ENCODE measurements at regions not wholly inside any gene's neighbourhood (a gene's known extent, or its start where the extent isn't known, plus 50 kb on each side); places are given as distances from the start of the nearest gene placed in this dataset.

- DNase-seq = no peak
- H3K9me3 Mint-ChIP-seq = peaks cover 2% of the 10 kb centered on the region
- H3K27me3 Mint-ChIP-seq = no peaks in the 10 kb centered on the region
- H3K4me1 Mint-ChIP-seq (ENCODE audit: low read depth) = no peaks in the 10 kb centered on the region
- no peak overlapping the region for H3K27ac Mint-ChIP-seq
- no peak overlapping the region for H3K4me3 Mint-ChIP-seq
- no peaks in the 10 kb centered on the region for H3K36me3 Mint-ChIP-seq (ENCODE audit: low read depth)
Measured at GRCh38 chr3:147794596-147794995, 385.4 kb downstream of the ZIC1 start.

GRCh38 chr3:147795418-147795817 is 386.3 kb downstream of the ZIC1 start:
- Mint-ChIP-seq H3K4me1 (ENCODE audit: low read depth) (no peaks in the 10 kb centered on the region), H3K27ac (no peak overlapping the region), H3K4me3 (no peak overlapping the region), H3K27me3 (no peaks in the 10 kb centered on the region), H3K9me3 (peaks cover 2% of the 10 kb centered on the region), H3K36me3 (ENCODE audit: low read depth) (no peaks in the 10 kb centered on the region)
- DNase-seq = no peak

GRCh38 chr3:147797095-147797494 is 387.9 kb downstream of the ZIC1 start:
- no peaks in the 10 kb centered on the region for H3K27me3 Mint-ChIP-seq
- no peak overlapping the region for H3K4me3 Mint-ChIP-seq
- H3K36me3 Mint-ChIP-seq (ENCODE audit: low read depth) = no peaks in the 10 kb centered on the region
- DNase-seq = no peak
- peaks cover 2% of the 10 kb centered on the region for H3K9me3 Mint-ChIP-seq
- no peaks in the 10 kb centered on the region for H3K4me1 Mint-ChIP-seq (ENCODE audit: low read depth)
- no peak overlapping the region for H3K27ac Mint-ChIP-seq

GRCh38 chr3:147799601-147800000 is 390.4 kb downstream of the ZIC1 start:
- no peak overlapping the region for H3K4me3 Mint-ChIP-seq
- no peak for DNase-seq
- no peaks in the 10 kb centered on the region for H3K27me3 Mint-ChIP-seq

GRCh38 chr3:147807776-147808175 is 398.6 kb downstream of the ZIC1 start:
- DNase-seq = no peak
- Mint-ChIP-seq H3K36me3 (ENCODE audit: low read depth) (no peaks in the 10 kb centered on the region), H3K27ac (no peak overlapping the region), H3K4me1 (ENCODE audit: low read depth) (no peaks in the 10 kb centered on the region), H3K9me3 (peaks cover 19% of the 10 kb centered on the region), H3K27me3 (no peaks in the 10 kb centered on the region), H3K4me3 (no peak overlapping the region)

More at GRCh38 chr3:147799601-147800000, 390.4 kb downstream of the ZIC1 start:
- H3K36me3 Mint-ChIP-seq (ENCODE audit: low read depth) = no peaks in the 10 kb centered on the region
- no peak overlapping the region for H3K27ac Mint-ChIP-seq
- H3K9me3 Mint-ChIP-seq = no peaks in the 10 kb centered on the region
- H3K4me1 Mint-ChIP-seq (ENCODE audit: low read depth) = no peaks in the 10 kb centered on the region

GRCh38 chr3:147809206-147809605 is 400.0 kb downstream of the ZIC1 start:
- Mint-ChIP-seq H3K27ac (no peak overlapping the region), H3K4me3 (no peak overlapping the region), H3K9me3 (peaks cover 23% of the 10 kb centered on the region), H3K27me3 (no peaks in the 10 kb centered on the region), H3K4me1 (ENCODE audit: low read depth) (no peaks in the 10 kb centered on the region), H3K36me3 (ENCODE audit: low read depth) (no peaks in the 10 kb centered on the region)
- DNase-seq = no peak

DNA sequence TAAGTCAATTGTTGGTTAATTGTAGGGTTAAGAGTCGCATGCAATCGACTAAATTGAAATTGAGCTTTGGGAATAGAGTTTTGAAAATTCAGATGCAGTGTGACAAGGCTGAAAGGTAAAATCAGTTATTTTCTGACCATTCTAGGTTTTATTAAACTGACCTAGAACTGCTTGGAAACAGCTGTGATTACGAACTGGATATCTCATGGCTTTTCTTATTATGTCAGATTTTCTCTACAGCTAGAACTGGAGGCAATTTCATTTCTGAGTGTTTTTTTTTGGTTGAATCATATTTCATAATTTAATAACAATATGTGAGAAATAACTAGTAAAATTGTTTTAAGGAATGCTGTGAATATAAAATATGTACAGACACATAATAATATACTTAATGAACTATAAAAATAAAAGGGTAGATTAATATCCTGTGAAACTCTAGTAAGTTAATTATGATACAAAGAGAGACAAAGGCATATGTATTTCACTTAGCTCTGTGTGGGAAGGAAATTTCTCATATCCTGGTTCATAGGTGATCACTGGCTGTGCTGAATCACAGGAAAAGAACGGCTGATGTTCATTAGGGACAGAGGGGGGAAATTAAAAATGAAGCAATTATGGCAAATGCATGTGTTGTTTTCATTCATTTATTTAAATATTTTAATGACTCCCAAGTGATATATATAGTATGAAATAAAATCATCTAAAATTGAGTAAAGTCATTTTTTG is 403.2 kb downstream of the ZIC1 start:
- H3K4me1 Mint-ChIP-seq (ENCODE audit: low read depth) = no peaks in the 10 kb centered on the region
- no peak overlapping the region for H3K4me3 Mint-ChIP-seq
- no peak for DNase-seq
- H3K27ac Mint-ChIP-seq = no peak overlapping the region
- no peaks in the 10 kb centered on the region for H3K36me3 Mint-ChIP-seq (ENCODE audit: low read depth)
- H3K27me3 Mint-ChIP-seq = no peaks in the 10 kb centered on the region
- peaks cover 15% of the 10 kb centered on the region for H3K9me3 Mint-ChIP-seq

GRCh38 chr3:147813256-147813655 is 404.1 kb downstream of the ZIC1 start:
- Mint-ChIP-seq H3K9me3 (peaks cover 15% of the 10 kb centered on the region), H3K27ac (no peak overlapping the region), H3K36me3 (ENCODE audit: low read depth) (no peaks in the 10 kb centered on the region), H3K4me1 (ENCODE audit: low read depth) (no peaks in the 10 kb centered on the region), H3K4me3 (no peak overlapping the region), H3K27me3 (no peaks in the 10 kb centered on the region)
- DNase-seq = no peak

DNA sequence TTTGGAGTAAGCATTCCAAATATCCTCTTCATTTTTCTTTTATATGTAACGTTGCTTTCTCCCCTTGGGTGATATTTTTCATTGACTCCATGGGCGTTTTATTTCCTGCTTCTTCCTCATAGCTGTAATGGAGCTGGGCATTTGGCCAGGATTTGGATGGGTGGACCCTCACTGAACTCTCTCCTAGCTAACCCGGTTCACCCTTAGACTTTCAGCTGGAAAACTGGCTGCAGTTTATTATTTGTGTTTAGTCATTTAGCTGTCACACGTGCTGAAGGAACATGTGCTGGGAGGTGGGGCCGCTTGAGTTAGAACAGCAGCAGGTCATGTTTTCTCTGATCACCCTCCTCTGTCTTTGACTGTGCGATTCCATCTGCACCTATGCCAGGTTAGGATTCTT is 407.6 kb downstream of the ZIC1 start:
- Mint-ChIP-seq H3K9me3 (peaks cover 4% of the 10 kb centered on the region), H3K4me3 (no peak overlapping the region), H3K27me3 (no peaks in the 10 kb centered on the region), H3K27ac (no peak overlapping the region), H3K36me3 (ENCODE audit: low read depth) (no peaks in the 10 kb centered on the region), H3K4me1 (ENCODE audit: low read depth) (no peaks in the 10 kb centered on the region)
- no peak for DNase-seq

DNA sequence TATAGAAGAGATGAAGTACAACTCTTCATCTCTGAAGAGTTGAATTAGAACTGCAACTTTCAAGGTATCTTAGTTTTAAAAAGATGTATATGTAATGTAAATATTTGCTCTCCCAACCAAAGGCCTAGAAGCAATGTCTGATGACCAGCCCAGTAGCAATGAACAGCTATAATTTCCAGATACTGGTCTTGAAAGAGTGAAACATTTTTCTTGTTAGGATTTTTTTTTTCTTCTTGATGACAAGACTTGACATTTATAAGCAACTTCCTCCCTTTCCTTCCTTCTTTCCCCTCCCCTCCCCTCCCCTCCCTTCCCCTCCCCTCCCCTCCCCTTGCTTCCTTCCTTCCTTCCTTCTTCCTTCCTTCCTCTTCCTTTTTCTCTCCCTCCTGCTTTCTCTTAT is 423.4 kb downstream of the ZIC1 start:
- H3K36me3 Mint-ChIP-seq (ENCODE audit: low read depth) = no peaks in the 10 kb centered on the region
- no peaks in the 10 kb centered on the region for H3K4me1 Mint-ChIP-seq (ENCODE audit: low read depth)
- H3K27ac Mint-ChIP-seq = no peak overlapping the region
- H3K9me3 Mint-ChIP-seq = peaks cover 7% of the 10 kb centered on the region
- DNase-seq = no peak
- no peaks in the 10 kb centered on the region for H3K27me3 Mint-ChIP-seq
- no peak overlapping the region for H3K4me3 Mint-ChIP-seq

DNA sequence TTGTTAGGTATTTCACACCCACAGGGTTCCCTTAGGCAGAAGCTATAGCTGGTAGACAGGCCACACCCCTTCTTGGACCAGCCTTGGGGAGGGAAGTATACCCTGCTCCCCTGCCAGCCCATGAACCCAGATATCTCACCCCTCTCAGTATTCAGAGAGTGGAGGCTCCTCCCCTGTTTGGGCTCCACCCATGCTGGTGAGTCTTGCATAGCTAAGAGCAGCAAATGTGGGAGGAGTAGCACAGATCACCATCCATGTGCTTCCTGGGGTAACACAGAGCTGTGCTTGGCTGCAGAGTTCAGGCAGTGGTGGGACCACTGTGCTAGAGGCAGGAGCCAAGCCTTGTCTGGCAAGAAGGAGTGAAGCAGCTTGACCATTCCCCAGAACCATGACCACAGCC is 427.2 kb downstream of the ZIC1 start:
- no peak overlapping the region for H3K27ac Mint-ChIP-seq
- no peak overlapping the region for H3K4me3 Mint-ChIP-seq
- H3K36me3 Mint-ChIP-seq (ENCODE audit: low read depth) = no peaks in the 10 kb centered on the region
- no peaks in the 10 kb centered on the region for H3K4me1 Mint-ChIP-seq (ENCODE audit: low read depth)
- no peaks in the 10 kb centered on the region for H3K27me3 Mint-ChIP-seq
- no peak for DNase-seq
- H3K9me3 Mint-ChIP-seq = peaks cover 7% of the 10 kb centered on the region

GRCh38 chr3:147838652-147839051 is 429.5 kb downstream of the ZIC1 start:
- no peak for DNase-seq
- H3K4me3 Mint-ChIP-seq = no peak overlapping the region
- no peak overlapping the region for H3K27ac Mint-ChIP-seq
- no peaks in the 10 kb centered on the region for H3K4me1 Mint-ChIP-seq (ENCODE audit: low read depth)
- H3K9me3 Mint-ChIP-seq = peaks cover 5% of the 10 kb centered on the region
- H3K36me3 Mint-ChIP-seq (ENCODE audit: low read depth) = no peaks in the 10 kb centered on the region
- H3K27me3 Mint-ChIP-seq = no peaks in the 10 kb centered on the region

GRCh38 chr3:147843331-147843730 is 434.2 kb downstream of the ZIC1 start:
- Mint-ChIP-seq H3K4me1 (ENCODE audit: low read depth) (no peaks in the 10 kb centered on the region), H3K9me3 (peaks cover 2% of the 10 kb centered on the region), H3K36me3 (ENCODE audit: low read depth) (no peaks in the 10 kb centered on the region), H3K27me3 (no peaks in the 10 kb centered on the region), H3K27ac (no peak overlapping the region), H3K4me3 (no peak overlapping the region)
- DNase-seq = no peak

DNA sequence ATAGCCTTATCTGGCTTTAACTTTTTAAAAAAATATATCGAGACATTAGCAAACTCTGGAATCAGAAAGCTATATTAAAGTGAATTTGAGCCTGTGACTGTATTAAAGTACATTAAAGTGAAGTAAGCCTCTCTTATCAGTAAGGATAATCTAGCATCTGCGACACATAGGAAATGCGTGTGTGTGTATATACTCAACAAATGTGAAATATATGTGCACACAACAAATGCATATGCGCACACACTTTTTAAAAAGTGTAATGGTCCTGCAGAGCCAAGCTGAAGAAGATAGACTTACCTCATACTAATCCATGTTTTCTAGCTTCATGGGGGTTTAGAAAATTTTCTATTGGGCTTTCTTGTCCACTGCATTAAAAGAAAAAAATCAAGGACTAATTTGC is 437.1 kb downstream of the ZIC1 start:
- no peaks in the 10 kb centered on the region for H3K27me3 Mint-ChIP-seq
- H3K36me3 Mint-ChIP-seq (ENCODE audit: low read depth) = no peaks in the 10 kb centered on the region
- no peak overlapping the region for H3K27ac Mint-ChIP-seq
- no peaks in the 10 kb centered on the region for H3K4me1 Mint-ChIP-seq (ENCODE audit: low read depth)
- no peak for DNase-seq
- H3K4me3 Mint-ChIP-seq = no peak overlapping the region
- peaks cover 2% of the 10 kb centered on the region for H3K9me3 Mint-ChIP-seq

DNA sequence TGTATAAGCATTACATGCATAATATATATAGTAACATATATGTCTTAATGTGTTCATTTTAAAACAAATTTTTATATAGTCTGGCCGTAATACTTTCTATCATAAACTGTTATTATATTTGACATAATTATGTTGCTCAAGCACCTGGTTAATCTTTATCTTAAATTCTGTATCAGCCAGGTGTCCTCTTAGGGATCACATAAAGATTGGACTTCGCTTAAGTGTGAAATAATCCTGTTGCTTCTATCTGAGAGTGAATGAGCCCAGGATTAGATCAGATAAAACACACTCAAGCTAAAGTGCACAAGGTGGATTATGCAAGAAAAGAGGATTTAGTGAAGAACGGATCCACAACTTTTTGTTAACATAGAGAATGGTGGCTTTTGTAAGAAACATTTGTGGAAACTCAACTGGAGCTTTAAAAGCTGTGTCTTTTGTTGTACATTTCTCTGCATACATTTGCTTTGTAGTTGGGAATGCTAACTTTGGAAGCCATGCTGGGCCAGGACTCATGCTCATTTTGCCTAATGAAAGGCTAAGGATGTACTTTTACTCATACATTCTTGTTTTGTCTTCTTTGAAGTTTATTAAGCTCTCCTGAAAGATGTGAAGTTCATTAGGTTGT is 437.8 kb downstream of the ZIC1 start:
- Mint-ChIP-seq H3K4me3 (no peak overlapping the region), H3K36me3 (ENCODE audit: low read depth) (no peaks in the 10 kb centered on the region), H3K27me3 (no peaks in the 10 kb centered on the region), H3K27ac (no peak overlapping the region), H3K4me1 (ENCODE audit: low read depth) (no peaks in the 10 kb centered on the region), H3K9me3 (peaks cover 2% of the 10 kb centered on the region)
- no peak for DNase-seq

All from activated T-cell treated with anti-CD3 and anti-CD28 coated beads, Interleukin-2, amount 50 U/mL, for 24 hours (primary cell).